ENCODE measurements at regions not wholly inside any gene's neighbourhood (a gene's known extent, or its start where the extent isn't known, plus 50 kb on each side); places are given as distances from the start of the nearest gene placed in this dataset.

GRCh38 chr5:5704352-5704751 lies 281.9 kb downstream of the ICE1 start:
- TF ChIP-seq POLR2A (IDR thresholded peaks at IDR 0.05) = no peak
- no peak for TF ChIP-seq CTCF (IDR thresholded peaks at IDR 0.05)
- TF ChIP-seq EP300 (IDR thresholded peaks at IDR 0.05; ENCODE audit: low read depth) = no peak
- TF ChIP-seq POLR2AphosphoS5 (IDR thresholded peaks at IDR 0.05) = no peak
- H3K4me3 ChIP-seq = no peak overlapping the region
- no peaks in the 10 kb centered on the region for H3K36me3 ChIP-seq
- H3K27me3 ChIP-seq = no peaks in the 10 kb centered on the region
- H3K9me3 ChIP-seq = no peaks in the 10 kb centered on the region
- no peak overlapping the region for H3K27ac ChIP-seq
- 75 to 78% methylated on average over 1 to 2 of the region's 2 CpGs for WGBS, 2 donors (ENCODE audit: low coverage in 1 of 2)
- in situ Hi-C loops (cut with MboI; ENCODE audit: low pct_ligation_motif_present in 1 of 4, low pct_unique_long_range_greater_than_20kb in 1 of 4, low sequenced_read_pairs in 3 of 4) = no loop called here
- no peaks in the 10 kb centered on the region for H3K4me1 ChIP-seq
- intact Hi-C loops (cut with DNase I; ENCODE audit: low total_unique reads) = no loop called here
- no peak for DNase-seq

- in situ Hi-C loops (cut with MboI; ENCODE audit: low pct_ligation_motif_present in 1 of 4, low pct_unique_long_range_greater_than_20kb in 1 of 4, low sequenced_read_pairs in 3 of 4) (no loop called here), intact Hi-C loops (cut with DNase I; ENCODE audit: low total_unique reads) (no loop called here)
- Histone ChIP-seq H3K4me3 (no peak overlapping the region), H3K4me1 (no peaks in the 10 kb centered on the region), H3K9me3 (no peaks in the 10 kb centered on the region), H3K27me3 (no peaks in the 10 kb centered on the region), H3K27ac (no peak overlapping the region), H3K36me3 (no peaks in the 10 kb centered on the region)
- DNase-seq = no peak
- TF ChIP-seq POLR2A (IDR thresholded peaks at IDR 0.05) = no peak
- no peak for TF ChIP-seq EP300 (IDR thresholded peaks at IDR 0.05; ENCODE audit: low read depth)
- no peak for TF ChIP-seq CTCF (IDR thresholded peaks at IDR 0.05)
- no peak for TF ChIP-seq POLR2AphosphoS5 (IDR thresholded peaks at IDR 0.05)
- 93 to 97% methylated on average over 6 to 7 of the region's 7 CpGs for WGBS, 2 donors (ENCODE audit: low coverage in 1 of 2)
Measured at GRCh38 chr5:5702934-5703333, 280.5 kb downstream of the ICE1 start.

DNA sequence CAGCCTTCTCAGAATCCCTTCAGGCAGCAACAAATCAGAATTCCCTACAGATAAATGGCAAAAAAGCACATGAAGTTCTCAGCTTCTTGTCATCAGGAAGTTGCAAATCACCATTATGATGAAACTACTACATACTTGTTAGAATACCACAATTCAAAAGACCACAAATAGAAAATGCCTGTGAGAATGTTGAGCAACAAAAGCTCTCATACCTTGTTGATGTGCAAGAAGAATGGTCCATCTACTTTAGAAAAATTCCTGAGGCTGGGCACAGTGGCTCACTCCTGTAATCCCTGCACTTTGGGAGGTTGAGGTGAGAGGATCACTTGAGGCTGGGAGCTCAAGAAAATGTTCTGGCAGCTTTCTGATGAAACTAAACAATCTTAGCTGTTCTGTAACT lies 278.1 kb downstream of the ICE1 start:
- intact Hi-C loops (cut with DNase I; ENCODE audit: low total_unique reads) = no loop called here
- Histone ChIP-seq H3K9me3 (no peaks in the 10 kb centered on the region), H3K27ac (no peak overlapping the region), H3K36me3 (no peaks in the 10 kb centered on the region), H3K4me3 (no peak overlapping the region), H3K27me3 (no peaks in the 10 kb centered on the region), H3K4me1 (no peaks in the 10 kb centered on the region)
- in situ Hi-C loops (cut with MboI; ENCODE audit: low pct_ligation_motif_present in 1 of 4, low pct_unique_long_range_greater_than_20kb in 1 of 4, low sequenced_read_pairs in 3 of 4) = no loop called here
- TF ChIP-seq CTCF (IDR thresholded peaks at IDR 0.05) = no peak
- no peak for TF ChIP-seq EP300 (IDR thresholded peaks at IDR 0.05; ENCODE audit: low read depth)
- TF ChIP-seq POLR2A (IDR thresholded peaks at IDR 0.05) = no peak
- TF ChIP-seq POLR2AphosphoS5 (IDR thresholded peaks at IDR 0.05) = no peak
- DNase-seq = no peak

DNA sequence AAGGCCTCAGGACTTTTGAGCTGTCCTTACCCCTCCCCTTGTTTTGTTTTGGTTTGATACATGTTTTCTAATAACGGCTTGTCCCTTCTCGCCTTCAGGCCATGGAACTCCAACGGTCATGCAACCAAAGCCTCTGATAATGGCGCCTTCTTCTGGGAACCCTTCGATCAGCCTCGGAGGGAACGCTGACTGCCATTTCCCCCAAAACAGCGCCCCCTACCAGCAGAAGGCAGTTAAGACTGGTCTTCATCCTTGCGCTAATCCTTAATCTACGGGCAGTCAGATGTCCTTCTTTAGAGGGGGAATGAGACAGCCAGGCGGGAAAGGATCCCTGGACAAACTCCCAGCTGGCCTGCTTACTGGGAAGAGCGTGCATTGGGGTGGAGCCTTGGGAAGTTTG lies 276.6 kb downstream of the ICE1 start:
- no peak for DNase-seq
- no peaks in the 10 kb centered on the region for H3K4me1 ChIP-seq
- intact Hi-C loops (cut with DNase I; ENCODE audit: low total_unique reads) = no loop called here
- H3K36me3 ChIP-seq = no peaks in the 10 kb centered on the region
- in situ Hi-C loops (cut with MboI; ENCODE audit: low pct_ligation_motif_present in 1 of 4, low pct_unique_long_range_greater_than_20kb in 1 of 4, low sequenced_read_pairs in 3 of 4) = no loop called here
- 90 to 94% methylated on average over 6 to 12 of the region's 12 CpGs for WGBS, 2 donors (ENCODE audit: low coverage in 1 of 2)
- H3K9me3 ChIP-seq = no peaks in the 10 kb centered on the region
- no peak overlapping the region for H3K27ac ChIP-seq
- TF ChIP-seq POLR2A (IDR thresholded peaks at IDR 0.05) = no peak
- no peak for TF ChIP-seq POLR2AphosphoS5 (IDR thresholded peaks at IDR 0.05)
- no peak overlapping the region for H3K4me3 ChIP-seq
- H3K27me3 ChIP-seq = no peaks in the 10 kb centered on the region

DNA sequence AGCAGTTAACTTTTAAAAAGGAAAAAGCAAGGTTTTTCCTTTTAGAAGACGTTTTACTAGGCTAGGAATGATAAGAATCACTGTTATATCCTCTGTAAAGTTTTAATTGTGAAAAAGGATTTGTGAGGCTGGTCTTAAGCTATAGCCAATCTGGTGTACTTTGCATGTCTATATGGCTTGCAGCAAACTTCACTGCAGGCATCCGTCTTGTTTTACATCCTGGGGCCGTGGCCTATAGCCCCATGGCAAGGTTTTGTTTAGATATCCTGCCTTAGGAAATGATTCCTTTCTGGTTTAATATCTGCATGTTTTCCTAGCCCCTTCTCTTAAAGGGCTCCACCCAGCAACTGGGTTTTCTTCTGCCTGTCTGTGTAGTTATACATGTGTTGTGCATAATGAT lies 272.8 kb downstream of the ICE1 start:
- no peak overlapping the region for H3K27ac ChIP-seq
- intact Hi-C loops (cut with DNase I; ENCODE audit: low total_unique reads) (no loop called here), in situ Hi-C loops (cut with MboI; ENCODE audit: low pct_ligation_motif_present in 1 of 4, low pct_unique_long_range_greater_than_20kb in 1 of 4, low sequenced_read_pairs in 3 of 4) (no loop called here)
- no peaks in the 10 kb centered on the region for H3K4me1 ChIP-seq
- TF ChIP-seq CTCF (IDR thresholded peaks at IDR 0.05) = no peak
- TF ChIP-seq EP300 (IDR thresholded peaks at IDR 0.05; ENCODE audit: low read depth) = no peak
- no peak for TF ChIP-seq POLR2AphosphoS5 (IDR thresholded peaks at IDR 0.05)
- no peak for TF ChIP-seq POLR2A (IDR thresholded peaks at IDR 0.05)
- DNase-seq = no peak
- H3K4me3 ChIP-seq = no peak overlapping the region
- H3K27me3 ChIP-seq = no peaks in the 10 kb centered on the region
- H3K9me3 ChIP-seq = no peaks in the 10 kb centered on the region
- no peaks in the 10 kb centered on the region for H3K36me3 ChIP-seq
- WGBS, 2 donors (ENCODE audit: low coverage in 1 of 2) = 37 to 44% methylated on average over 2 to 3 of the region's 3 CpGs

Measured in transverse colon (tissue), 4 donors.